ENCODE measurements at regions not wholly inside any gene's neighbourhood (a gene's known extent, or its start where the extent isn't known, plus 50 kb on each side); places are given as distances from the start of the nearest gene placed in this dataset.

- intact Hi-C loops (cut with micrococcal nuclease) (no loop called here), dilution Hi-C loops (cut with MboI; ENCODE audit: extremely low pct_ligation_motif_present, low sequenced_read_pairs) (no loop called here)
- H3K4me2 ChIP-seq (ENCODE audit: insufficient read depth, low read length) = no peak overlapping the region
- H2AFZ ChIP-seq (ENCODE audit: low read depth, low read length) = no peak overlapping the region
- no TSS peak for BruUV-seq (replicated peaks)
- H3K9ac ChIP-seq (replicated peaks; ENCODE audit: extremely low read depth, insufficient read depth, low read length) = no peak overlapping the region
- DNase-seq (ENCODE audit: low read depth, low spot score) = peak; percentile 78
- H3K4me3 ChIP-seq (replicated peaks in 1 of 3; ENCODE audit: insufficient read depth in 1 of 3, low read depth in 1 of 3, low read length in 3 of 3) = no peak overlapping the region
- no peaks in the 10 kb centered on the region for H4K20me1 ChIP-seq (replicated peaks; ENCODE audit: control insufficient read depth, extremely low read depth, insufficient read depth, low read length)
- no peaks in the 10 kb centered on the region for H3K9me3 ChIP-seq (replicated peaks; ENCODE audit: control insufficient read depth, insufficient read depth, low read length)
- H3K9me1 ChIP-seq (replicated peaks; ENCODE audit: control insufficient read depth, extremely low read depth, insufficient read depth, low read length) = no peaks in the 10 kb centered on the region
- peak; percentile 35 for FAIRE-seq
- no peaks in the 10 kb centered on the region for H3K27me3 ChIP-seq (ENCODE audit: control insufficient read depth in 2 of 2, insufficient read depth in 2 of 2, low read length in 2 of 2)
- H3K79me2 ChIP-seq (ENCODE audit: control insufficient read depth, insufficient read depth, low read length) = no peaks in the 10 kb centered on the region
- POLR2A ChIA-PET = no interaction called here
- no peaks in the 10 kb centered on the region for H3K36me3 ChIP-seq (ENCODE audit: control insufficient read depth in 2 of 2, extremely low read depth in 1 of 2, insufficient read depth in 2 of 2, low read length in 2 of 2)
- CTCF ChIA-PET = interaction anchor here (1.4 kb wide), 1 partner anchor 64 kb away, joined by 3 read pairs; no protein-coding TSS in a partner anchor
- TF ChIP-seq POLR2A (IDR thresholded peaks at IDR 0.05; ENCODE audit: low read depth, low read length) = no peak
- TF ChIP-seq GATA2 (IDR thresholded peaks at IDR 0.05; ENCODE audit: insufficient read depth, insufficient read length, low read depth, low read length) = peak; percentile 57
- no peak overlapping the region for H3K27ac ChIP-seq (ENCODE audit: insufficient read depth, low read depth, low read length)
- H3K4me1 ChIP-seq (ENCODE audit: control insufficient read depth, extremely low read depth, insufficient read depth, low read length) = no peaks in the 10 kb centered on the region
These were observed 710.5 kb downstream of the RFPL4B start for GRCh38 chr6:113057567-113058053.

GRCh38 chr6:113060664-113061063 is 713.5 kb downstream of the RFPL4B start:
- Histone ChIP-seq H3K4me2 (ENCODE audit: insufficient read depth, low read length) (no peak overlapping the region), H3K27me3 (ENCODE audit: control insufficient read depth in 2 of 2, insufficient read depth in 2 of 2, low read length in 2 of 2) (no peaks in the 10 kb centered on the region), H3K4me1 (ENCODE audit: control insufficient read depth, extremely low read depth, insufficient read depth, low read length) (peaks cover 4% of the 10 kb centered on the region), H3K9ac (replicated peaks; ENCODE audit: extremely low read depth, insufficient read depth, low read length) (no peak overlapping the region), H3K27ac (ENCODE audit: insufficient read depth, low read depth, low read length) (no peak overlapping the region), H3K4me3 (replicated peaks in 1 of 3; ENCODE audit: insufficient read depth in 1 of 3, low read depth in 1 of 3, low read length in 3 of 3) (no peak overlapping the region), H2AFZ (ENCODE audit: low read depth, low read length) (no peak overlapping the region), H3K36me3 (ENCODE audit: control insufficient read depth in 2 of 2, extremely low read depth in 1 of 2, insufficient read depth in 2 of 2, low read length in 2 of 2) (no peaks in the 10 kb centered on the region), H3K79me2 (ENCODE audit: control insufficient read depth, insufficient read depth, low read length) (no peaks in the 10 kb centered on the region), H4K20me1 (replicated peaks; ENCODE audit: control insufficient read depth, extremely low read depth, insufficient read depth, low read length) (no peaks in the 10 kb centered on the region), H3K9me1 (replicated peaks; ENCODE audit: control insufficient read depth, extremely low read depth, insufficient read depth, low read length) (no peaks in the 10 kb centered on the region), H3K9me3 (replicated peaks; ENCODE audit: control insufficient read depth, insufficient read depth, low read length) (no peaks in the 10 kb centered on the region)
- ChIA-PET POLR2A (interaction anchor here (0.6 kb wide), 1 partner anchor 80 kb away, joined by 3 read pairs; no protein-coding TSS in a partner anchor), CTCF (interaction anchor here (1.0 kb wide), 2 partner anchors 13 to 259 kb away, joined by 3 to 4 read pairs; no protein-coding TSS in a partner anchor)
- no TSS peak for BruUV-seq (replicated peaks)
- peak; percentile 24 for FAIRE-seq
- DNase-seq (ENCODE audit: low read depth, low spot score) = no peak
- intact Hi-C loops (cut with micrococcal nuclease) = no loop called here
- dilution Hi-C loops (cut with MboI; ENCODE audit: extremely low pct_ligation_motif_present, low sequenced_read_pairs) = no loop called here
- no peak for TF ChIP-seq EZH2 (IDR thresholded peaks at IDR 0.05; ENCODE audit: borderline replicate concordance, low read depth, low read length, severe bottlenecking)
- TF ChIP-seq MYC (IDR thresholded peaks at IDR 0.05; ENCODE audit: low read depth, low read length) = no peak
- TF ChIP-seq GATA2 (IDR thresholded peaks at IDR 0.05; ENCODE audit: insufficient read depth, insufficient read length, low read depth, low read length) = no peak
- no peak for TF ChIP-seq POLR2AphosphoS5 (IDR thresholded peaks at IDR 0.05; ENCODE audit: insufficient read depth, low read depth, low read length)
- no peak for TF ChIP-seq CTCF (IDR thresholded peaks at IDR 0.05; ENCODE audit: extremely low read depth in 1 of 2, insufficient read depth in 1 of 2, low read depth in 1 of 2, low read length in 2 of 2)

Data from endothelial cell of umbilical vein (primary cell).